ENCODE measurements at regions not wholly inside any gene's neighbourhood (a gene's known extent, or its start where the extent isn't known, plus 50 kb on each side); places are given as distances from the start of the nearest gene placed in this dataset.
"Not testable (repeated sequence)": the region's sequence is repeated elsewhere in the genome, so short reads cannot be mapped to it uniquely, and the experiment has no call there.

- no peak for DNase-seq (ENCODE audit: low spot score)
These were observed 129.8 kb upstream of the COL5A2 start for GRCh38 chr2:189309331-189309730.

- DNase-seq (ENCODE audit: low spot score), result no peak
These were observed 129.1 kb upstream of the WDR75 start for GRCh38 chr2:189312211-189312610.

DNA sequence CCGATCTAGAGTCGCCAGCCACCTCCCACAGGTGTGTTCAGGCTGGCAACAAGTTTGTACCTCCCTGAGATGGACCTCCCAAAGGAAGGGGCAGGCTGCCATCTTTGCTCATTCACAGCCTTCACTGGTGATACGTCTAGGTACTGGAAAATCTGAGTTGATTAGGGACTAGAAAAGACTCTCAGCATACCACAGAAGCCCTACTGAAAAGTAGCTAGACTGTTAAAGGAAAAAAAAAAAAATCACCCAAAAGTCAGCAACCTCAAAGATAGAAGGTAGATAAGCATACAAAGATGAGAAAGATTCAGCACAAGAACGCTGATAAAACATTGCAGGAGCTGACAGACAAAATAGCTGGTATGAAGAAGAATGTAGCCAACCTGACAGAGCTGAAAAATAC is 128.6 kb upstream of the WDR75 start:
- no peak for DNase-seq (ENCODE audit: low spot score)

DNA sequence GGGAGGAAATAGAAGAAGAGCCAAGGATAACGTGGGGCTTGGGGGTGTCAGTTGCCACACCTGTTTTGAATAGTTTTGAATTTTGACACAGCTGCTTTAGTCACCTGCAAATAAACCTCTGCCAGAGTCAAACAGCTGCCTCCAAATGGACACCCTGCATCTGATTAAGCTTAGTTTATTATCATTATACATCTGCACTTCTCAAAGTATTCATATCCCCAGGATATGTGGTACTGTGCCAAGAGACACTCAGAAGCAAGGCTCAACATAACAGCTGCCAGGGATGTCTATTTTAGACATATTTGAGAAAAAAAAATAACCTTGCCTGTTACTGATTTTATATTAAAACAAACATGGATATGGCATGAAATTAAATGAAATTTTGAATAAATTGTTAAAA is 122.5 kb upstream of the WDR75 start:
- no peak for DNase-seq (ENCODE audit: low spot score)

DNA sequence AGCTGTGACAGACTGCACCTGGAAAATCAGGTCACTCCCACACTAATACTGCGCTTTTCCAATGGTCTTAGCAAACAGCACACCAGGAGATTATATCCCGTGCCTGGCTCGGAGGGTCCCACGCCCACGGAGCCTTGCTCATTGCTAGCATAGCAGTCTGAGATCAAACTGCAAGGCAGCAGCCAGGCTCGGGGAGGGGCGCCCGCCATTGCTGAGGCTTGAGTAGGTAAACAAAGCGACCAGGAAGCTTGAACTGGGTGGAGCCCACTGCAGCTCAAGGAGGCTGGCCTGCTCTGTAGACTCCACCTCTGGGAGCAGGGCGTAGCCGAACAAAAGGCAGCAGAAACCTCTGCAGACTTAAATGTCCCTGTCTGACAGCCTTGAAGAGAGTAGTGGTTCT is 121.8 kb upstream of the WDR75 start:
- DNase-seq (ENCODE audit: low spot score), result not testable (repeated sequence)

GRCh38 chr2:189327879-189328847 is 113.1 kb upstream of the WDR75 start:
- DNase-seq (ENCODE audit: low spot score), result no peak

DNA sequence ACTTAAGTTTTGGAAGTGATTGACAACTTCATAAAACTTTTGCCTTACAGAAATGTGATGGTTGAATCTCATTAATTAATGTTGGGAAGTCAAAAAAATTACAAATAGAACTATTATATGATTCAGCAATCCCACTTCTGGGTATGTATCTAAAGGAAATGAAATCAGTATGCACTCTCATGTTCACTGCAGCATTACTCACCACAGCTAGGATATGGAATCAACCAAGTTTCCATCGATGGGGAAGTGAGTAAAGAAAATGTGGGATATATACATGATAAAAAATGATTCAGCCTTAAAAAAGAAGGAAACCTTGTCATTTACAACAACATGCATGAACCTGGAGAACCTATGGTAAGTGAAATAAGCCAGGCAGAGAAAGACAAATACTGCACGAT is 112.4 kb upstream of the WDR75 start:
- no peak for DNase-seq (ENCODE audit: low spot score)

GRCh38 chr2:189336276-189336975 is 104.8 kb upstream of the WDR75 start:
- DNase-seq (ENCODE audit: low spot score), result no peak

GRCh38 chr2:189337656-189338055 is 103.6 kb upstream of the WDR75 start:
- DNase-seq (ENCODE audit: low spot score), result no peak

DNA sequence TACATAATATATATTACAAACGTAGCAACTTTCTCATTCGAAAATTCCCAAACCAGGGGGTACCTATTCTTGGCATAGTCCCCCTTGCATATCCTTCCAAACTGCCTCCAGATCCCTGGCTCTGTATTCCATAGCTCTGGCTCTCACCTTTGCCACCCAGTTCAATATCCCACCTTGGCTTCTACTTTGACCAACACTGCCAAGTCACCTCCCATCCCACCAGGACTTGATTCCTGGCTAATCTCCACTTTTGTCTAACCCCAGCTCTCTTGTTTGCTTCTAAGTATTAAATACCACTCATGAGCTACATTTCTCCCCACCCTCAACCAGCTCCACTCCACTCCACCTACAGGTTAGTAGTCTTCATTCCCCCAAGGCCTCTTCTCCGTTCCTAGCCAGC is 103.2 kb upstream of the WDR75 start:
- DNase-seq (ENCODE audit: low spot score), result no peak

DNA sequence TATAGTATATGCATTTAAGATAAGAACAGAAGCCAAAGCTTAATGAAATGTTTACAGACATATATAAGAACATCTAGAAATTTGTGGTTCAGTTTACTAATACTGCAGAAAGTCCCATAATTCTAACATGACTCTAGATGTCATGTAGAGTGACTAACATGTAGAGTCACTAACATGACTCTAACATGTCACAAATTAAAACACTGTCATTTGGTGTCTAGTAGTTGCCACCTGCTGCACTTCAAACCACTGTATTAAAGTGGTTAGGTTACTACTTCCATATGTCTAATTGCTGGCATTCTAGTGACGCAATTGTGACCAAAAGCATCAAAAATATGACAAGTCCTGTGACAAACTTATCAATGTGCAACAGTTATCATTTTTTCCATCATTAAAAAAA is 100.2 kb upstream of the WDR75 start:
- DNase-seq (ENCODE audit: low spot score), result no peak

- DNase-seq (ENCODE audit: low spot score), result no peak
These were observed 97.2 kb upstream of the WDR75 start for GRCh38 chr2:189344043-189344442.

GRCh38 chr2:189347540-189347939 is 93.7 kb upstream of the WDR75 start:
- no peak for DNase-seq (ENCODE audit: low spot score)

DNA sequence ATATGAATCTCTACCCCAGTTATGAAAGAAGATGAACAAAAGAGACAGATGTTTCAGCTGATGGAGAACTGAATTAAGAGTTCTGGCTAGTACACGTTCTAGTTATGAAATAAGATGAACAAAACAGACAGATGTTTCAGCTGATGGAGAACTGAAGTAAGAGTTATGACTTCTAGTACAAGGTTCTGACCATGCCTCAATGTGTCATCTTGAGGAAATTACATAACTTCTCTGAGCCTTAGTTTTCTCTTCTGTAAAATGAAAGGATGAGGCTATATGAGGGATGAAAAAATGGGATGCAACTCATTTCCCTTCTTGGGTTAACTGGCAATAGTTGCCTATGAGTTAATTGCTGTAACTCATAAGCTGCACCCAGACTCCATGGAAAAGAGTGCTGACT is 92.9 kb upstream of the WDR75 start:
- DNase-seq (ENCODE audit: low spot score), result no peak

DNA sequence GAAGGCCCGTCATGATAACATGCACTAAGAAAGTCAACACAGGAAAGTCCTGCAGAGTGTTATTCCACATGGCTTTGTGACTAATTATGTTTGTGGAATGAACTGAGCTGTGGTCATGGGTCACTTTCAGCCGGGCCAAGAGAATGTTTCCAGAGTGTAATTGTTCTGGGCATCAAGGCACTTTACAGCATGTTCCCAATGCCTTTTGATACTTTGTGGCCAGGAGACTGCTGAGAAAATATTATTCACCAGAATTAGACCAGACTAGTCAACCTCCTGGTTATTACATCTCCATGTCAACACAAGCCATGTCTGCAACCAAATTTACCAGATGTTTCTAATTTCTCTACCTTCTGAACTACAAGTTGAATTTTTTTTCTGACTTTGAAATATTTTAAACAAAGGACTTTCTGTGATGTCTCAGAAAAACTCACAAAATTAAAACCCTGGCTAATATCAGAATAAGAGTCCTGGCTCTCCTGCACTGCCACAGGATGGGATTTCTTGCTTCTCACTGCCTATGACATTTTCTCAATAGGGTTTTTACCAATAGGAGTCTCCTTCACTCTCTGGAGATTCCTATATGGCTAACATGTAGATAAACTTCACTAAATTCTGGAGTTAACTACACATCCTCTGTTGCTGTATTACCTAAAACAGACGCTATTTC is 90.6 kb upstream of the WDR75 start:
- no peak for DNase-seq (ENCODE audit: low spot score)

GRCh38 chr2:189351933-189352332 is 89.3 kb upstream of the WDR75 start:
- DNase-seq (ENCODE audit: low spot score), result not testable (repeated sequence)

GRCh38 chr2:189357375-189357774 is 83.9 kb upstream of the WDR75 start:
- DNase-seq (ENCODE audit: low spot score), result not testable (repeated sequence)

GRCh38 chr2:189360861-189361260 is 80.4 kb upstream of the WDR75 start:
- no peak for DNase-seq (ENCODE audit: low spot score)

DNA sequence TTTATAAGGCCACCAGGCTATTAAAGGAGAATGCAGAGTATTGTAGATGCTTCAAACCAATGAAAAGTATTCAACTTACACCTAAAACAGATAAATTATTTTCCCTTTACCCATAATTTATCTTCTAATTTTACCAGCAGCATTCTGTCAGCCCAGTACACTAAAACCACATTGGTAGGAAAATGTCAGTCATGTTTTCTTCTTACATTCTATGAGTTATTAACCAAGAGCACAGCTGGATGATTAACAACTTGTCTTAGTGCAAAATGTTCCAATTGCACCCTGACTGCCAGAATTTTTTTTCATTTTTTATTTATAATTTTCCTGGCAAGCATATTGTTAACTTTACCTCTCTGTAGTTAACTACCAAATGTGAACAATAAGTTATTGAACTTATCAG is 79.0 kb upstream of the WDR75 start:
- DNase-seq (ENCODE audit: low spot score), result no peak

- no peak for DNase-seq (ENCODE audit: low spot score)
These were observed 77.7 kb upstream of the WDR75 start for GRCh38 chr2:189363559-189363958.

- DNase-seq (ENCODE audit: low spot score), result no peak
These were observed 76.7 kb upstream of the WDR75 start for GRCh38 chr2:189364607-189365006.

GRCh38 chr2:189366349-189366748 is 74.9 kb upstream of the WDR75 start:
- DNase-seq (ENCODE audit: low spot score), result no peak

GRCh38 chr2:189367343-189367742 is 73.9 kb upstream of the WDR75 start:
- DNase-seq (ENCODE audit: low spot score), result no peak

Data from ureter (tissue), 1 donor.